Neural cell (in vitro differentiated cells): ENCODE measurements at regions not wholly inside any gene's neighbourhood (a gene's known extent, or its start where the extent isn't known, plus 50 kb on each side); places are given as distances from the start of the nearest gene placed in this dataset.

Source experiments
- H2AFZ ChIP-seq: fragments of 200-600, 300-800 bp; sonication (generic), shearing (Covaris generic); 2 replicates; pipeline ENCODE4 v1.6.0; 2014; ENCODE audit warnings: low read depth, mild to moderate bottlenecking, antibody characterized with exemption, low read length, moderate library complexity
- H3F3A ChIP-seq: fragments of 200-600 bp; shearing (Covaris generic); 2 replicates; pipeline ENCODE4 v1.6.1; 2016; ENCODE audit warnings: mild to moderate bottlenecking, moderate library complexity, mixed read lengths, antibody characterized with exemption, low read length; ENCODE audit not compliant: insufficient read depth, poor library complexity, severe bottlenecking
- H3K27ac ChIP-seq: fragments of 200-600, 300-800 bp; sonication (generic), shearing (Covaris generic); 2 replicates; pipeline ENCODE4 v1.5.1; 2014; ENCODE audit warnings: mild to moderate bottlenecking, low read length, moderate library complexity
- H3K27me3 ChIP-seq: fragments of 300-800, 200-600 bp; sonication (generic), shearing (Covaris generic); 2 replicates; pipeline ENCODE4 v1.6.0; 2014; ENCODE audit warnings: mild to moderate bottlenecking, low read depth, low read length, moderate library complexity; ENCODE audit not compliant: insufficient read depth
- H3K36me3 ChIP-seq: fragments of 300-800, 200-600 bp; sonication (generic), shearing (Covaris generic); 2 replicates; pipeline ENCODE4 v1.5.1; 2014; ENCODE audit warnings: mild to moderate bottlenecking, antibody characterized with exemption, low read length, moderate library complexity; ENCODE audit not compliant: insufficient read depth
- H3K4me2 ChIP-seq: fragments of 300-800, 200-600 bp; sonication (generic), shearing (Covaris generic); 2 replicates; pipeline ENCODE4 v1.6.0; 2014; ENCODE audit warnings: mild to moderate bottlenecking, low read length
- H3K4me3 ChIP-seq: fragments of 300-800, 200-600 bp; sonication (generic), shearing (Covaris generic); 2 replicates; pipeline ENCODE4 v1.5.1; 2014; ENCODE audit warnings: mild to moderate bottlenecking, low read length, moderate library complexity
- H3K79me2 ChIP-seq: fragments of 200-600 bp; shearing (Covaris generic); replicated peaks from 2 replicates; pipeline ENCODE4 v1.6.0; 2014; ENCODE audit warnings: mild to moderate bottlenecking, low read length, moderate library complexity; ENCODE audit not compliant: insufficient read depth
- H3K9ac ChIP-seq: fragments of 300-800, 200-600 bp; sonication (generic), shearing (Covaris generic); 2 replicates; pipeline ENCODE4 v1.6.1; 2016; ENCODE audit warnings: mild to moderate bottlenecking, low read length, mixed read lengths
- H3K9me2 ChIP-seq: fragments of 200-600 bp; shearing (Covaris generic); 2 replicates; pipeline ENCODE4 v1.6.1; 2016; ENCODE audit warnings: mild to moderate bottlenecking, low read length, mixed read lengths; ENCODE audit not compliant: insufficient read depth
- H3K9me3 ChIP-seq: fragments of 200-600, 300-800 bp; sonication (generic), shearing (Covaris generic); 2 replicates; pipeline ENCODE4 v1.6.1; 2016; ENCODE audit warnings: mild to moderate bottlenecking, mixed run types, low read length, moderate library complexity, mixed read lengths
- H4K20me1 ChIP-seq: fragments of 200-600 bp; shearing (Covaris generic); 2 replicates; pipeline ENCODE4 v1.6.1; 2016; ENCODE audit warnings: mild to moderate bottlenecking, mixed run types; ENCODE audit not compliant: insufficient read depth
- CTCF ChIP-seq: fragments of 450-650 bp; IDR thresholded peaks from 2 replicates; pipeline ENCODE4 v1.5.1; 2014; ENCODE audit warnings: antibody characterized with exemption, mild to moderate bottlenecking, moderate library complexity; ENCODE audit not compliant: poor library complexity, severe bottlenecking
- EP300 ChIP-seq: fragments of 450-650 bp; conservative IDR thresholded peaks from 2 replicates; pipeline ENCODE4 v1.6.1; 2014; ENCODE audit warnings: antibody characterized with exemption, mild to moderate bottlenecking, moderate library complexity; ENCODE audit not compliant: poor library complexity, severe bottlenecking
- EZH2 ChIP-seq: fragments of 200-600, 300-800 bp; shearing (Covaris generic), sonication (generic); IDR thresholded peaks from 2 replicates; pipeline ENCODE4 v1.6.1; 2014; ENCODE audit warnings: antibody characterized with exemption, low read length, borderline replicate concordance, mild to moderate bottlenecking; ENCODE audit not compliant: insufficient read depth, poor library complexity, severe bottlenecking
- MXI1 ChIP-seq: fragments of 450-650 bp; conservative IDR thresholded peaks from 2 replicates; pipeline ENCODE4 v1.6.1; 2014; ENCODE audit warnings: antibody characterized with exemption, mild to moderate bottlenecking; ENCODE audit not compliant: poor library complexity, severe bottlenecking
- POLR2AphosphoS5 ChIP-seq: IDR thresholded peaks from 2 replicates; pipeline ENCODE4 v1.6.1; 2012
- RAD21 ChIP-seq: fragments of 450-650 bp; conservative IDR thresholded peaks from 2 replicates; pipeline ENCODE4 v1.6.1; 2014; ENCODE audit warnings: antibody characterized with exemption, mild to moderate bottlenecking, moderate library complexity
- REST ChIP-seq: IDR thresholded peaks from 2 replicates; pipeline ENCODE4 v1.6.1; 2012; ENCODE audit warnings: borderline replicate concordance
- SMC3 ChIP-seq: fragments of 450-650 bp; conservative IDR thresholded peaks from 2 replicates; pipeline ENCODE4 v1.6.1; 2014; ENCODE audit warnings: antibody characterized with exemption, mild to moderate bottlenecking, moderate library complexity; ENCODE audit not compliant: poor library complexity
- TAF1 ChIP-seq: IDR thresholded peaks from 2 replicates; pipeline ENCODE4 v1.6.1; 2012; ENCODE audit warnings: low read depth

- Histone ChIP-seq H2AFZ (no peak overlapping the region), H3K79me2 (no peaks in the 10 kb centered on the region), H3K4me2 (no peak overlapping the region), H3K27me3 (no peaks in the 10 kb centered on the region), H3K27ac (no peak overlapping the region), H3K9me2 (no peaks in the 10 kb centered on the region), H3K9ac (no peak overlapping the region), H3K9me3 (no peaks in the 10 kb centered on the region), H4K20me1 (no peaks in the 10 kb centered on the region), H3K4me3 (no peak overlapping the region), H3K36me3 (no peaks in the 10 kb centered on the region), H3F3A (no peaks in the 10 kb centered on the region)
- TF ChIP-seq EZH2 (no peak), REST (no peak), TAF1 (no peak), POLR2AphosphoS5 (no peak), SMC3 (no peak), CTCF (no peak), MXI1 (no peak), RAD21 (no peak), EP300 (no peak)
Observed at GRCh38 chr20:22418738-22419137, 165.6 kb downstream of the FOXA2 start.

- H3K27ac ChIP-seq = peak overlapping the region; percentile 36
Observed at GRCh38 chr20:22414305-22414742, 170.0 kb downstream of the FOXA2 start.

More at GRCh38 chr20:22414305-22414742, 170.0 kb downstream of the FOXA2 start:
- no peak overlapping the region for H2AFZ ChIP-seq
- H4K20me1 ChIP-seq = no peaks in the 10 kb centered on the region
- no peaks in the 10 kb centered on the region for H3K36me3 ChIP-seq
- H3K9me2 ChIP-seq = no peaks in the 10 kb centered on the region
- H3K79me2 ChIP-seq = no peaks in the 10 kb centered on the region
- H3K4me3 ChIP-seq = no peak overlapping the region
- H3F3A ChIP-seq = no peaks in the 10 kb centered on the region
- H3K27me3 ChIP-seq = no peaks in the 10 kb centered on the region
- no peak overlapping the region for H3K9ac ChIP-seq
- H3K4me2 ChIP-seq = peak overlapping the region; percentile 21
- no peaks in the 10 kb centered on the region for H3K9me3 ChIP-seq
- TF ChIP-seq EZH2 (no peak), SMC3 (no peak), CTCF (peak; percentile 16), RAD21 (peak; percentile 19), POLR2AphosphoS5 (peak; percentile 99), REST (peak; percentile 70), MXI1 (peak; percentile 50), EP300 (peak; percentile 96)
